ENCODE measurements at regions not wholly inside any gene's neighbourhood (a gene's known extent, or its start where the extent isn't known, plus 50 kb on each side); places are given as distances from the start of the nearest gene placed in this dataset.

- Histone ChIP-seq H3K36me3 (replicated peaks; ENCODE audit: low read depth, low read length) (no peaks in the 10 kb centered on the region), H4K20me1 (ENCODE audit: insufficient read depth, low read length) (no peaks in the 10 kb centered on the region), H3K9ac (ENCODE audit: low read length) (no peak overlapping the region), H3K4me2 (ENCODE audit: low read length) (no peak overlapping the region), H3K9me3 (ENCODE audit: insufficient read depth, low read length) (no peaks in the 10 kb centered on the region), H3K27me3 (ENCODE audit: low read depth, low read length) (no peaks in the 10 kb centered on the region), H3K27ac (ENCODE audit: low read length) (no peak overlapping the region), H3K79me2 (ENCODE audit: low read length) (no peaks in the 10 kb centered on the region), H2AFZ (ENCODE audit: low read depth, low read length) (no peak overlapping the region), H3K4me1 (ENCODE audit: low read length) (no peaks in the 10 kb centered on the region), H3K4me3 (ENCODE audit: low read length) (no peak overlapping the region)
- TF ChIP-seq EZH2phosphoT487 (IDR thresholded peaks at IDR 0.05; ENCODE audit: low read depth), result no peak
- TF ChIP-seq, protein P1, sequence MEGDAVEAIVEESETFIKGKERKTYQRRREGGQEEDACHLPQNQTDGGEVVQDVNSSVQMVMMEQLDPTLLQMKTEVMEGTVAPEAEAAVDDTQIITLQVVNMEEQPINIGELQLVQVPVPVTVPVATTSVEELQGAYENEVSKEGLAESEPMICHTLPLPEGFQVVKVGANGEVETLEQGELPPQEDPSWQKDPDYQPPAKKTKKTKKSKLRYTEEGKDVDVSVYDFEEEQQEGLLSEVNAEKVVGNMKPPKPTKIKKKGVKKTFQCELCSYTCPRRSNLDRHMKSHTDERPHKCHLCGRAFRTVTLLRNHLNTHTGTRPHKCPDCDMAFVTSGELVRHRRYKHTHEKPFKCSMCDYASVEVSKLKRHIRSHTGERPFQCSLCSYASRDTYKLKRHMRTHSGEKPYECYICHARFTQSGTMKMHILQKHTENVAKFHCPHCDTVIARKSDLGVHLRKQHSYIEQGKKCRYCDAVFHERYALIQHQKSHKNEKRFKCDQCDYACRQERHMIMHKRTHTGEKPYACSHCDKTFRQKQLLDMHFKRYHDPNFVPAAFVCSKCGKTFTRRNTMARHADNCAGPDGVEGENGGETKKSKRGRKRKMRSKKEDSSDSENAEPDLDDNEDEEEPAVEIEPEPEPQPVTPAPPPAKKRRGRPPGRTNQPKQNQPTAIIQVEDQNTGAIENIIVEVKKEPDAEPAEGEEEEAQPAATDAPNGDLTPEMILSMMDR (IDR thresholded peaks at IDR 0.05; ENCODE audit: low read depth, low read length), result no peak
Measured at GRCh38 chr12:90029317-90029716, 320.7 kb upstream of the ATP2B1 start.

GRCh38 chr12:90028635-90029051 is 320.0 kb upstream of the ATP2B1 start:
- Histone ChIP-seq H3K4me2 (ENCODE audit: low read length) (no peak overlapping the region), H3K79me2 (ENCODE audit: low read length) (no peaks in the 10 kb centered on the region), H3K27me3 (ENCODE audit: low read depth, low read length) (no peaks in the 10 kb centered on the region), H3K36me3 (replicated peaks; ENCODE audit: low read depth, low read length) (no peaks in the 10 kb centered on the region), H3K4me1 (ENCODE audit: low read length) (no peaks in the 10 kb centered on the region), H3K27ac (ENCODE audit: low read length) (no peak overlapping the region), H3K4me3 (ENCODE audit: low read length) (no peak overlapping the region), H2AFZ (ENCODE audit: low read depth, low read length) (no peak overlapping the region), H4K20me1 (ENCODE audit: insufficient read depth, low read length) (no peaks in the 10 kb centered on the region), H3K9me3 (ENCODE audit: insufficient read depth, low read length) (no peaks in the 10 kb centered on the region), H3K9ac (ENCODE audit: low read length) (no peak overlapping the region)
- TF ChIP-seq, protein P1 (IDR thresholded peaks at IDR 0.05; ENCODE audit: low read depth, low read length), result no peak
- no peak for TF ChIP-seq EZH2phosphoT487 (IDR thresholded peaks at IDR 0.05; ENCODE audit: low read depth)

DNA sequence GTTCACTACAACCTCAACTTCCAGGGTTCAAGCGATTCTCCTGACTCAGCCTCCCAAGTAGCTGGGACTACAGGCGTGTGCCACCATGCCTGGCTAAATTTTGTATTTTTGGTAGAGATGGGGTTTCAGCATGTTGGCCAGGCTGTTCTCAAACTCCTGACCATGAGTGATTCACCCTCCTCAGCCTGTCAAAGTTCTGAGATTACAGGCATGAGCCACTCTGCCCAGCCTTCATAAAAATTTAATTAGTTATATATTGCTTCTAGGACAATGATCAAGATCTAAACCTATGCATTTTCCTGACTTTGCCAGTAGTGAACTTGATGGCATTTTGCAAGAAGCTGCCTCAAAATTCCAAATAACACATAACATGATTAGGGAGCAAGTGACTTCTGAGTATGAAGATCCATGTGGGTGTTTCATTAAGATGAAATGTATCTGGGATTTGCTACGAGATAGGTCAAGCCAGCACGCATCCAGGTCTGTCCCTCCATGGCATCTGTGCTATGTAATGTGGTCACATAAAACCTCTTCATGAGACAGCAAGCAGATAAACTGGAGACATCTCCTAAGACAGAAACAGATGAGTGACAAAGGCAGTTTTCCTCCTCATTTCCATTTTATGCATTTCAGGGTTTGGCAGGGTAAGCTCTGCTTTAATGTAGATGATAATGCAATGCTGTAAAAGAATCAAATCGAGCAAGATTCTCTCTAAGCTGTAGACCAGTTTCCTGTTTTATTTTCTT is 319.4 kb upstream of the ATP2B1 start:
- H4K20me1 ChIP-seq (ENCODE audit: insufficient read depth, low read length), result no peaks in the 10 kb centered on the region
- H3K36me3 ChIP-seq (replicated peaks; ENCODE audit: low read depth, low read length), result no peaks in the 10 kb centered on the region
- H3K4me2 ChIP-seq (ENCODE audit: low read length), result no peak overlapping the region
- H3K9ac ChIP-seq (ENCODE audit: low read length), result no peak overlapping the region
- no peak for TF ChIP-seq EZH2phosphoT487 (IDR thresholded peaks at IDR 0.05; ENCODE audit: low read depth)
- TF ChIP-seq, protein P1 (IDR thresholded peaks at IDR 0.05; ENCODE audit: low read depth, low read length), result no peak
- H3K27ac ChIP-seq (ENCODE audit: low read length), result no peak overlapping the region
- no peaks in the 10 kb centered on the region for H3K9me3 ChIP-seq (ENCODE audit: insufficient read depth, low read length)
- H3K79me2 ChIP-seq (ENCODE audit: low read length), result no peaks in the 10 kb centered on the region
- no peaks in the 10 kb centered on the region for H3K27me3 ChIP-seq (ENCODE audit: low read depth, low read length)
- no peak overlapping the region for H3K4me3 ChIP-seq (ENCODE audit: low read length)
- H2AFZ ChIP-seq (ENCODE audit: low read depth, low read length), result no peak overlapping the region
- no peaks in the 10 kb centered on the region for H3K4me1 ChIP-seq (ENCODE audit: low read length)

DNA sequence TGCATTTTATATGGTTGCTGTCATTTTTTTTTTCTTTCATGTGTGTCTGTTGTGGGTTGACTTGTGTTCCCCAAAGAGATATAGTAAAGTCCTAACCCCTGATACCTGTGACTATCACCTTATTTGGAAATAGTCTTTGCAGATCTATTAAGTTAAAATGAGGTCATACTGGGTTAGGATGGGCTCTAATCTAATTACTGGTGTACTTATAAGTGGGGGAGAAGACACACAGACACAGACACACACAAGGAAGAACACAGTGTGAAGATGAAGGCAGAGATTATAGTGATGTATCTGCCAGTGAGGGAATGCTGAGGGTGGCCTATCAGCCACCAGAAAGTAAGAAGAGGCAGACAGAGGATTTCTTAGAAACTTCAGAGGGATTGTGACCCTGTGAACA is 318.4 kb upstream of the ATP2B1 start:
- Histone ChIP-seq H3K4me1 (ENCODE audit: low read length) (no peaks in the 10 kb centered on the region), H3K9me3 (ENCODE audit: insufficient read depth, low read length) (no peaks in the 10 kb centered on the region), H3K4me3 (ENCODE audit: low read length) (no peak overlapping the region), H3K79me2 (ENCODE audit: low read length) (no peaks in the 10 kb centered on the region), H2AFZ (ENCODE audit: low read depth, low read length) (no peak overlapping the region), H3K4me2 (ENCODE audit: low read length) (no peak overlapping the region), H3K36me3 (replicated peaks; ENCODE audit: low read depth, low read length) (no peaks in the 10 kb centered on the region), H3K27me3 (ENCODE audit: low read depth, low read length) (no peaks in the 10 kb centered on the region), H4K20me1 (ENCODE audit: insufficient read depth, low read length) (no peaks in the 10 kb centered on the region), H3K27ac (ENCODE audit: low read length) (no peak overlapping the region), H3K9ac (ENCODE audit: low read length) (no peak overlapping the region)
- no peak for TF ChIP-seq EZH2phosphoT487 (IDR thresholded peaks at IDR 0.05; ENCODE audit: low read depth)
- TF ChIP-seq, protein P1 (IDR thresholded peaks at IDR 0.05; ENCODE audit: low read depth, low read length), result no peak
